ENCODE measurements at regions not wholly inside any gene's neighbourhood (a gene's known extent, or its start where the extent isn't known, plus 50 kb on each side); places are given as distances from the start of the nearest gene placed in this dataset.
"Not testable (repeated sequence)": the region's sequence is repeated elsewhere in the genome, so short reads cannot be mapped to it uniquely, and the experiment has no call there.

GRCh38 chr13:68540244-68540643 is 1310.1 kb upstream of the PCDH9 start:
- in situ Hi-C loops (cut with HindIII; ENCODE audit: low sequenced_read_pairs) = no loop called here

DNA sequence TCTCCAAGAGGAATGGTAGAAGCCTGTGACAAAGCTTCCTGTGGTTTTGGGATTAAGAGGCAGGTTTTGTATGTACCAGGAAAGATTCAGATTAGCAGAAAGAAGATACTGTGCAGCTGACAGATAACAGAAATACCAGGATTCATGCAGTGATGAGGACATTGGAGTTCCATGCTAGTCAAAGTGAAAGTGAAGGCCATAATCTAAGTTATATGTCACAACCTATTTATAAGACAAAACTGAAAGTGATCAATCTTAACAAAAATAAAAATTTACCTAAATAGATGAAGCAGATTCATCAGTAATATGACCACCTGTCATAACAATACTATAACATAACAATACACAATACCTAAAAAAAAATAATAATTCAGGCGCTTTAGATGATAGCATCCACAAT is 1305.2 kb upstream of the PCDH9 start:
- in situ Hi-C loops (cut with HindIII; ENCODE audit: low sequenced_read_pairs) = no loop called here

DNA sequence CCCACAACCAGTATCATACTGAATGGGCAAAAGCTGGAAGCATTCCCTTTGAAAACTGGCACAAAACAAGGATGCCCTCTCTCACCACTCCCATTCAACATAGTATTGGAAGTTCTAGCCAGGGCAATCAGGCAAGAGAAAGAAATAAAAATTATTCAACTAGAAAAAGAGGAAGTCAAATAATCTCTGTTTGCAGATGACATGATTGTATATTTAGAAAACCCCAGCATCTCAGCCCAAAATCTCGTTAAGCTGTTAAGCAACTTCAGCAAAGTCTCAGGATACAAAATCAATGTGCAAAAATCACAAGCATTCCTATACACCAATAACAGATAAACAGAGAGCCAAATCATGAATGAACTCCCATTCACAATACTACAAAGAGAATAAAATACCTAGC is 1297.0 kb upstream of the PCDH9 start:
- in situ Hi-C loops (cut with HindIII; ENCODE audit: low sequenced_read_pairs) = not testable (repeated sequence)

DNA sequence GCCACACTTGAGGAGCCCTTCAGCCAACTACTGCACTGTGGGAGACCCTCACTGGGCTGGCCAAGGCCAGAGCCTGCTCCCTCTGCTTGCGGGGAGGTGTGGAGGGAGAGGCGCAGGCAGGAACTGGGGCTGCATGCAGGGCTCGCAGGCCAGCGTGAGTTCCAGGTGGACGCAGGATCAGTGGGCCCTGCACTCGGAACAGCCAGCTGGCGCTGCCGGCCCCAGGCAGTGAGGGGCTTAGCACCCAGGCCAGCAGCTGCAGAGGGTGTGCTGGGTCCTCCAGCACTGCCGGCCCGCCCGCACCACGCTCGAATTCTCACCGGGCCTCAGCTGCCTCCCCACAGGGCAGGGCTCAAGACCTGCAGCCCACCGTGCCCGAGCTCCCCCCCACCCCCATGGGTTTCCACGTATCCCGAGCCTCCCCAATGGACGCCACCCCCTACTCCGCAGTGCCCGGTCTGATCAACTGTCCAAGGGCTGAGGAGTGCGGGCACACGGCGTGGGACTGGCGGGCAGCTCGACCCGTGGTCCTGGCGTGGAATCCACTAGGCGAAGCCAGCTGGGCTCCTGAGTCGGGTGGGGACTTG is 1293.8 kb upstream of the PCDH9 start:
- in situ Hi-C loops (cut with HindIII; ENCODE audit: low sequenced_read_pairs) = no loop called here

DNA sequence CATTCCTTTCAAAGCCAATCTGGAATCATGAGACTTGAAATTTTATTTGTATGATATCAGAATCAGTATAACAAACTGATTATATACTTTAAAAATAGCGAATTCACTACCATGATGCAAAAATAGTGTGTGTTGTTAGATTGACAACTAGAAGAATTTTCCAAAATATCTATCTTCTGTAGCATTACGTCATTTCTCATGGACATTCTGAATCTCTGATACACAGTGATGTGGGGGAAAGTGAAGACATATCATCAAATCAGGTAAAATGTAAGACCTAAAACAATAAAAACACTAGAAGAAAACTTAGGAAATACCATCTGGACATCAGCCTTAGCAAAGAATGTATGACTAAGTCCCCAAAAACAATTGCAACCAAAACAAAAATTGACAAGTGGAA is 1292.0 kb upstream of the PCDH9 start:
- in situ Hi-C loops (cut with HindIII; ENCODE audit: low sequenced_read_pairs) = no loop called here

- in situ Hi-C loops (cut with HindIII; ENCODE audit: low sequenced_read_pairs) = no loop called here
Observed at GRCh38 chr13:68509734-68510621, 1279.8 kb upstream of the PCDH9 start.

DNA sequence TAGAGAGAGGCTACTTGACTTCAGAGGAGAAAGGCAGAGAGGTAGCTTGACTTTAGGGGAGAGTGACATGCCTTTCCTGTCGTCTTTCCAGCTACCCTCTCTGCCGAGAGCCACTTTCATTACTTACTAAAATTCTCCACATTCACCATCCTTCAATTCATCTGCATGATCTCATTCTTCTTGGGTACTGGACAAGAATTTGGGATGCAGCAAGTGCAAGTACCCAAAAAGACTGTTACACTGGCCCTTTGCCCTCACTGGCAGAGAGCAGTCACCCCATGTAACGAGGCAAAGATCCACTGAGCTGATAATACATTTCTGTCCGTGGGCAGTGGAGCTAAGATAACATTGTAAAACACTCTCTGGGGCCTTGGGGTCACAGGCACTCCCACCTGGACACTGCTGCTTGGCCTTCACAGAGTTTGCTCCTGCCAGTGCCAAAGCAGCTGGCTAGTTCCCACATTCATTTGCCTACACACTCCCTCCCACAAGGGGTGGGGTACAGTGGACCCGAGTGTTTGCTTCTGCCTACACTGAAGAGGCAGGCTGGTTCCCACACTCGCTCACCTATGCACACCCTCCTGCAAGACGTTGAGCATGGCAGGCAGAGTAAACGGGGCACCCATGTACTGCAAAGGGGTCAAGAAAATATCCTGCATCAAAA is 1276.9 kb upstream of the PCDH9 start:
- in situ Hi-C loops (cut with HindIII; ENCODE audit: low sequenced_read_pairs) = no loop called here

GRCh38 chr13:68490594-68490993 is 1260.5 kb upstream of the PCDH9 start:
- in situ Hi-C loops (cut with HindIII; ENCODE audit: low sequenced_read_pairs) = no loop called here

DNA sequence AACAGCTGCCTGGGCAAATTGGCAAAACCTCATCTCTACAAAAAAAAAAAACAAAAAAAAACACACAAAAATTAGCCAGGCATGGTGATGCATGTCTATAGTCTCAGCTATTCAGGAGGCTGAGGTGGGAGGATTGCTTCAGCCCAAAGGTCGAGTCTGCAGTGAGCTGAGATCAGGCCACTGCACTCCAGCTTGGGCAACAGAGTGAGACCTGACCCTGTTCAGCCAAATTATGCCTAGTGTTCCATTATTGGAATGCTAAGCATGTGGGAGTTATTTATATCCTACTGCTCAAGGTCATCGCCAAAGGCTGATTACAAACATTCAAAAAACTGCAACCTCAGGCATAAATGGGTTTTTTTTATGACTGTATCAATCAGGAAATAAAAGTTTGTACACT is 1251.0 kb upstream of the PCDH9 start:
- in situ Hi-C loops (cut with HindIII; ENCODE audit: low sequenced_read_pairs) = no loop called here

DNA sequence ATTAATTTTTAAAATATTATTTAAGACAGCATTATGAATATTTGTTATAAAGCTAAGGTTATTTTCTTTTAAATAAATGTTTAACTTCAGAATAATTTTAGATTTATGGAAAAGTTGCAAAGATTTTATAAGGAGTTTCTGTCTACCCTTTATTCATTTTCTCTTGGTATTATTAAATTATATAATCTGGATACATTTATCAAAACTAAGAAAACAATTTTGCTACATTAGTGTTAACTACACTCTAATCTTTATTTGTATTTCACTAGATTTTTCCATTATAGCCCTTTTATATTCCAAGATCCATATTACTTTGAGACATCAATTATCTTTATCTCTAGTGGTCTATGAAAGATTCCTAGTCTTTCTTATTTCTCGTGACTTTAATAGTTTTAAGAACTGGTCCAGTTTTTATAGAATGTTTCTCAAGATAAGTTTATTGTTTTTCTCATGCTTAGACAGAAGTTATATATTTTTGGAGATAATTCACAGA is 1243.7 kb upstream of the PCDH9 start:
- in situ Hi-C loops (cut with HindIII; ENCODE audit: low sequenced_read_pairs) = no loop called here

DNA sequence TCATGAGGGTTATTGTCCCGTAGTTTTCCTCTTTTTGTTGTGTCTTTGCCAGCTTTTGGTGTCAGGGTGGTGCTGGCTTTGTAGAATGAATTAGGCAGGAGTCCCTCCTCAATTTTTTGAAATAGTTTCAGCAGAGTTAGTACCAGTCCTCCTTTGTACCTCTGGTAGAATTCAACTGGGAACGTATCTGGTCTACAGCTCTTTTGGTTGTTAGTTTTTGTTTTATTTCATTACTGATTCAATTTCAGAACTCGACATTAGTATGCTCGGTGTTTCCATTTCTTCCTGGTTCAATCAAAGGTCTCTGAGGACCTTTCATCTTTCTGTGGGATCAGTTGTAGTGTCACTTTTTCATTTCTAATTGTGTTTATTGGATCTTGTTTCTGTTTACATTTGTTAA is 1237.0 kb upstream of the PCDH9 start:
- in situ Hi-C loops (cut with HindIII; ENCODE audit: low sequenced_read_pairs) = no loop called here

GRCh38 chr13:68440874-68441273 is 1210.7 kb upstream of the PCDH9 start:
- in situ Hi-C loops (cut with HindIII; ENCODE audit: low sequenced_read_pairs) = no loop called here

GRCh38 chr13:68439817-68440216 is 1209.7 kb upstream of the PCDH9 start:
- in situ Hi-C loops (cut with HindIII; ENCODE audit: low sequenced_read_pairs) = no loop called here

- in situ Hi-C loops (cut with HindIII; ENCODE audit: low sequenced_read_pairs) = no loop called here
Observed at GRCh38 chr13:68428292-68428691, 1198.2 kb upstream of the PCDH9 start.

DNA sequence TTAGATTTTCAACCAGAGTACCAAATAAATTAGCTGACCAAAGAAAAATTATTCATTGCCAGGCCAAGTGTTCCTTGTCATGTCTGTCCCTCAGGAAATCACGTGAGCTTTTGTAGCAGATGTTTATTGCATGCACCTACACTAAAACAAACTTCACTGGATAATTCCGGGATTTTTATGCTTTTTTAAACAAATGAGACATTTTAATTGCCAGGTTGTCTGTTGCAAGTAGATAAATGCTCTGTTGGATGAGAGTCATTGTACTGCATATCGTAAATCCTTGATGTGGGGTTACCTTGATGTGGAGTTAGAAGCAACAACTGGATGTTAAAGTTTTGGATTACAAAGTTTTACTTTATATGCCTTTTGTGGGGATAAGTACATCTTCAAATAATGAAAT is 1187.7 kb upstream of the PCDH9 start:
- in situ Hi-C loops (cut with HindIII; ENCODE audit: low sequenced_read_pairs) = no loop called here

DNA sequence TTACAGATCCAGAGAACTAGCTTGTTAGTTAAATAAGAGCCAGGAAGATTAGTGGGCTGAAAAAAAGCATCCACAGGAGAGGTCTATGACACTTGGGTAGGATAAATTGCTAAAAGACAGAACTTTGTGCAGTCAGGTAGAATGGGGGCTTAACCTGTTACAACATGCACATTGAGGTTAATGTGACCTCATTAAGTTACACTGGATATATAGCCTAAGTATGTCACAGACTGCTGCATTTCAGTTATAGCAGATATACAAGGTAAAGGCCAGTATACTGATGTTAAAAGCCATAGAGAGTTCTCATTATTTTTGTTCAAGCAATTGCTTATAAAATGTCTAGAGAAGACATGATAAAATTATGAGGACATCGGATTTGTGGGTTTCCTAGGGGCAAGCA is 1179.9 kb upstream of the PCDH9 start:
- in situ Hi-C loops (cut with HindIII; ENCODE audit: low sequenced_read_pairs) = no loop called here

DNA sequence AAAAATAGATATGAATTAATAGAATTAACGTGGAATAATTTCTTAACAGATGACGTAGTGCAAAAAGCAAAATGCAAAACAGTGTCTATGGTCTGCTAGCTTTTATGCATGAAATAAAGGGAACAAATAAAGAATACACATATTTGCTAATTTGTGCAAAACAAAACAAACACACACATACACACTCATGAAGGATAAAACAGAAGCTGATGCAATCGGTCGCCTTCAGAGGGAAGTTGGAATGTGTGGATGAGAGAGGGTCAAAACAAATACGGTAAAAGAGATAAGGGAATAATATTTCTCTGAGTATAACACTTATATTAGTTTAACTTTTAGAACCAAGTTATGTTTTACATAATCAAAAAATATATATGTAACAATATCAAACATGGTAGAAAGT is 1160.9 kb upstream of the PCDH9 start:
- in situ Hi-C loops (cut with HindIII; ENCODE audit: low sequenced_read_pairs) = no loop called here

- in situ Hi-C loops (cut with HindIII; ENCODE audit: low sequenced_read_pairs) = no loop called here
Observed at GRCh38 chr13:68386808-68387207, 1156.7 kb upstream of the PCDH9 start.

GRCh38 chr13:68380041-68380973 is 1150.2 kb upstream of the PCDH9 start:
- in situ Hi-C loops (cut with HindIII; ENCODE audit: low sequenced_read_pairs) = no loop called here

- in situ Hi-C loops (cut with HindIII; ENCODE audit: low sequenced_read_pairs) = no loop called here
Observed at GRCh38 chr13:68378294-68378693, 1148.2 kb upstream of the PCDH9 start.

DNA sequence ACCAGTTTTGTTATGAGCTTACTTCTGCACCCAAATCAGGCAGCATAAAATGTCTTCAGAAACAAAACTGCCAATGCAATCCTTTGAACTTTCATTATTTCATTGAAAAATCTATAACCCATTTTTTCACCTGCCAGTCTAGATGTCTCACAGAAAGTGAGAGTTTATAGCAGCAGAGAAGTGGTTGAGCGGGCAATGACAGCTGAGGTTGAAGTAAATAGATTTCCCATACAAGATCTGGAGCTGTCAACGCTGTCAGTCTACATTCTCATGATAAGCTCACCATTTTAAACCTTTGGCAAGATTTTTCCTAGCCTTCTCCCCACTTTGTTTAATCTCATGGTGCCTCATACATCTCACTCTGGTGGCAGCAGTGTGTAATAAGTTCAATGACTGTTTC is 1144.9 kb upstream of the PCDH9 start:
- in situ Hi-C loops (cut with HindIII; ENCODE audit: low sequenced_read_pairs) = no loop called here

Data from endothelial cell of hepatic sinusoid (primary cell).